ENCODE measurements at regions not wholly inside any gene's neighbourhood (a gene's known extent, or its start where the extent isn't known, plus 50 kb on each side); places are given as distances from the start of the nearest gene placed in this dataset.

DNA sequence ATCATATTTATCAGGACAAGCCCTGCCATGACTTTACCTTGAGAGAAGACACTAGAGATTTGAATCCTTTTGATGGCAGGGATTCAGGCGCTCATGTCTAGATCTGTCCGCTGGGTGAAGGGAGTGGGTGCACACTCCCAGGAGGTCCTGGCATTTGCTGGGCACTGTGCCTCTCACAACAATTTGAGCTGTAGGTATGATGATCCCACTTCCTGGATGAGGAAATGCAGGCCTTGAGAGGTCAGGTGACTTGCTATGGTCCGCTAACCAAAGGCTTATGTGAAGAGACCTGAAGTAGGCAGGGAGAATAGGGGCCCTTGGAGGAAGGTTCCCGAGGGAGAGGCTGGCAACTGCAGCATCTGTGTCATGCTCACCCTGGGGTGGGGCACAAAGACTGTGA is 206.1 kb downstream of the HAUS1 start:
- DNase-seq (ENCODE audit: low read depth), result no peak
- TF ChIP-seq, protein P1, sequence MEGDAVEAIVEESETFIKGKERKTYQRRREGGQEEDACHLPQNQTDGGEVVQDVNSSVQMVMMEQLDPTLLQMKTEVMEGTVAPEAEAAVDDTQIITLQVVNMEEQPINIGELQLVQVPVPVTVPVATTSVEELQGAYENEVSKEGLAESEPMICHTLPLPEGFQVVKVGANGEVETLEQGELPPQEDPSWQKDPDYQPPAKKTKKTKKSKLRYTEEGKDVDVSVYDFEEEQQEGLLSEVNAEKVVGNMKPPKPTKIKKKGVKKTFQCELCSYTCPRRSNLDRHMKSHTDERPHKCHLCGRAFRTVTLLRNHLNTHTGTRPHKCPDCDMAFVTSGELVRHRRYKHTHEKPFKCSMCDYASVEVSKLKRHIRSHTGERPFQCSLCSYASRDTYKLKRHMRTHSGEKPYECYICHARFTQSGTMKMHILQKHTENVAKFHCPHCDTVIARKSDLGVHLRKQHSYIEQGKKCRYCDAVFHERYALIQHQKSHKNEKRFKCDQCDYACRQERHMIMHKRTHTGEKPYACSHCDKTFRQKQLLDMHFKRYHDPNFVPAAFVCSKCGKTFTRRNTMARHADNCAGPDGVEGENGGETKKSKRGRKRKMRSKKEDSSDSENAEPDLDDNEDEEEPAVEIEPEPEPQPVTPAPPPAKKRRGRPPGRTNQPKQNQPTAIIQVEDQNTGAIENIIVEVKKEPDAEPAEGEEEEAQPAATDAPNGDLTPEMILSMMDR (IDR thresholded peaks at IDR 0.05; ENCODE audit: low read depth, low read length), result no peak
- TF ChIP-seq POLR2A (IDR thresholded peaks at IDR 0.05; ENCODE audit: extremely low read depth, insufficient read length) (no peak), MYC (IDR thresholded peaks at IDR 0.05; ENCODE audit: low read depth, low read length) (no peak)
- TF ChIP-seq, protein P2, sequence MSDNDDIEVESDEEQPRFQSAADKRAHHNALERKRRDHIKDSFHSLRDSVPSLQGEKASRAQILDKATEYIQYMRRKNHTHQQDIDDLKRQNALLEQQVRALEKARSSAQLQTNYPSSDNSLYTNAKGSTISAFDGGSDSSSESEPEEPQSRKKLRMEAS (IDR thresholded peaks at IDR 0.05; ENCODE audit: low read depth, low read length), result no peak
- no peak overlapping the region for H3K4me3 ChIP-seq (ENCODE audit: low read depth, low read length)

DNA sequence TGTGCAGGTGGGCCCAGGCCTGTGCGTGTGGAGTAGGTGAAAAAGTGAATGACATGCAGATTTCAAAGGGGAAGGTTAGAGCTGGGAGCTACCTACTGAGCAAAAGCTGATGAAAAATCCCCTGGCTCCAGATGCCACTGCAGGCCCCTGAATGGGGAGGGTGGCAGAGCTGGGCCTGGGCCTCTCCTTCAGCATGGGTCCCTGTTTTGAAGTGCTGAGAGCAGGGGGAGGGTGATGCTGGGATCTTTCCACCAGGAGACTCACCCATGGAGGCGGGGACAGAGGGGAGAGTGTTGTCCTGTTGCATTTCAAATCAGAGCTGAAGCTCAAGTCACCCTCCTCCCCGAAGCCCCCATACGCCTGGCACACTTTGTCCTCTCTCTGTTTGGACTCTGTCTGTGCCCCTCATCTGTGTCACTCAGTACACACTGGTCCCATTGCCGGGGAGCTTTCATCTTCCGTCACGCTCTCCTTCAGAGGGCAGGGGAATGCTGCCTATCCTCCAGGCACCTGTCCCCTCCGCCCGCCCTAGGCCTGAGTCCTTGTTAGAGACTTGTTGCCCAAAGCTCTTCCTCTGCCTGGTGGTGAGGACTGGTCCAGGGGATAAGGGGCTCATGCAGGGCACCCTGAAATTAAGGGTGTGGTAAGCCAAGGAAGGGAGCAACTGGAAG is 206.6 kb downstream of the HAUS1 start:
- no peak overlapping the region for H3K4me3 ChIP-seq (ENCODE audit: low read depth, low read length)
- TF ChIP-seq MYC (IDR thresholded peaks at IDR 0.05; ENCODE audit: low read depth, low read length) (no peak), POLR2A (IDR thresholded peaks at IDR 0.05; ENCODE audit: extremely low read depth, insufficient read length) (no peak)
- TF ChIP-seq, protein P2 (IDR thresholded peaks at IDR 0.05; ENCODE audit: low read depth, low read length), result no peak
- TF ChIP-seq, protein P1 (IDR thresholded peaks at IDR 0.05; ENCODE audit: low read depth, low read length), result no peak
- DNase-seq (ENCODE audit: low read depth), result no peak

DNA sequence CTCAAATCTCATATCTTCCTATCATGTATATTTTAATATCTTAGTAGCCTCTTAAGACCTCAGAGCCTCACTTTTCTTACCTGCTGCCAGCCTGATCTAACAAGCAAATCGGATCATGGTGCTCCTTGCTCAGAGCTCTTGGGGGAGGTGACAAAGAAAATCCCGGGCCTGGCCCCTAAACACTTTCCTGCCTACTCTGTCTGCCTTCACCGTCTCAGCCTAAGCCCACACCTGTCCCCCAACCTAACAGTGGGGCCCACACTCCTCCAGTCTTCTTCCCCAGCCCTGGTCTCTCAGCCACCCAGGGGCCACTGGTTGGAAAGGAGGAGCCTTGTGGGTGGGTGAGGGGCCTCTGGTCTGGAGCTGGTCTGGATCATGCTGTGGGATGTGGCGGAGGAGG is 207.3 kb downstream of the HAUS1 start:
- TF ChIP-seq, protein P1 (IDR thresholded peaks at IDR 0.05; ENCODE audit: low read depth, low read length), result no peak
- no peak for TF ChIP-seq MYC (IDR thresholded peaks at IDR 0.05; ENCODE audit: low read depth, low read length)
- TF ChIP-seq, protein P2 (IDR thresholded peaks at IDR 0.05; ENCODE audit: low read depth, low read length), result no peak
- no peak for TF ChIP-seq POLR2A (IDR thresholded peaks at IDR 0.05; ENCODE audit: extremely low read depth, insufficient read length)
- H3K4me3 ChIP-seq (ENCODE audit: low read depth, low read length), result no peak overlapping the region
- no peak for DNase-seq (ENCODE audit: low read depth)

DNA sequence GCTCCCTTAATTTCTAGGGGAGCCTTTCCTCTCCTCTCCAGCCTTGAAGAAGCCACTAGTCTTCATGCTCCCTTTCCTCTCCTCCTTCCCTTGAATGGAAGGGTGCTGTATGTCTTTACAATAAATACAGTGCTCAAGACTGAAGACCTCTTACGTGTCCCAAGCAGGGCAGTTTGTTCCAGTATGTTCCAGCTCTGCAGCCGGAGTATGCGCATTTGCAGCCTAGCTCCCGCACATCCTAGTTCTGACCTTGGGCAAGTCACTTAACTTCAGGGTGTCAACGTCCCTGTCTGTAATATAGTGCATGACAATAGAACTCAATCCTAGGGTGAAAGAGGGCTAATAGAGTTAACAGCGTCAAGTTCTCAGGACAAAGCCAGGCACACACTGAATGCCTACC is 208.0 kb downstream of the HAUS1 start:
- no peak for DNase-seq (ENCODE audit: low read depth)
- TF ChIP-seq MYC (IDR thresholded peaks at IDR 0.05; ENCODE audit: low read depth, low read length) (no peak), POLR2A (IDR thresholded peaks at IDR 0.05; ENCODE audit: extremely low read depth, insufficient read length) (no peak)
- TF ChIP-seq, protein P2 (IDR thresholded peaks at IDR 0.05; ENCODE audit: low read depth, low read length), result no peak
- TF ChIP-seq, protein P1 (IDR thresholded peaks at IDR 0.05; ENCODE audit: low read depth, low read length), result no peak
- H3K4me3 ChIP-seq (ENCODE audit: low read depth, low read length), result no peak overlapping the region

DNA sequence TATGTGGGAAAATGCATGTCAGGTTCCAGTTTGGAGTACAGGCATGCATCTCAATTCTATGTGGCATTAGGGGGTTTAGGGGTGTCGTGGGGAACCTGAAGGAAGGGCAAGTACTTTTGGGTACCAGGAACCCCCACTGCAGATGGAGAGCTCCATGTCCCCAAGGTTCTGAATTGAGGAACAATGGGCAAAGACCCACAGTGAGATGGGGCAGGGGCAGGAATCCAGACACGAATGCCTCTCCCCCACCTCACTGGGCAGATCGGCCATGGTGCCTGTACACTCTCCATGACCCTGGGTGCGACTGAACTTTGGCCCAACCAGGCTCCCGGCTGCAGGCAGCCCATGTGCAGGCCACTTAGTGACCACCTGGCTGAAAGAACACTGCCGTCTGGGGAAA is 209.3 kb downstream of the HAUS1 start:
- no peak overlapping the region for H3K4me3 ChIP-seq (ENCODE audit: low read depth, low read length)
- DNase-seq (ENCODE audit: low read depth), result no peak
- no peak for TF ChIP-seq POLR2A (IDR thresholded peaks at IDR 0.05; ENCODE audit: extremely low read depth, insufficient read length)
- TF ChIP-seq MYC (IDR thresholded peaks at IDR 0.05; ENCODE audit: low read depth, low read length), result no peak
- TF ChIP-seq, protein P1 (IDR thresholded peaks at IDR 0.05; ENCODE audit: low read depth, low read length), result no peak
- TF ChIP-seq, protein P2 (IDR thresholded peaks at IDR 0.05; ENCODE audit: low read depth, low read length), result no peak
